ENCODE measurements at regions not wholly inside any gene's neighbourhood (a gene's known extent, or its start where the extent isn't known, plus 50 kb on each side); places are given as distances from the start of the nearest gene placed in this dataset.

DNA sequence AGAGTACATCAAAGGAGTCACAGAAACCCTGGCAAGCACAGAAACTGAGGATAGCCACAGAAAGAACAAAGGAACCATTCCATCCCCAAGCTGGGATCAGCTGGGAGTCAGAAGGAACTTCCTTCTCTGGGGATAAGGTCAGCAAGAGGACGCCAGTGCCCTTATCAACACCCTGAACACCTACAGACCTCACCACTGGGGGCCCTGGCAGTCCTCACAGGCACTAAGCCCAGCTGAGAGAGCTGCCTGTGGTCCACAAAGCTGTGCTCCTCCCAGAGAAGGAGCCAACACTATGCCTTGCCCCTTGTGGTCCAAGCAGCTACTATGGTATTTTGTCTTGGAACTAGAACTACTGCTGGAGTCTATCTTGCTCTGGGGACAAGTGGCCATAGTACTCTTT lies 171.1 kb upstream of the CCDC196 start:
- TF ChIP-seq, protein P1, sequence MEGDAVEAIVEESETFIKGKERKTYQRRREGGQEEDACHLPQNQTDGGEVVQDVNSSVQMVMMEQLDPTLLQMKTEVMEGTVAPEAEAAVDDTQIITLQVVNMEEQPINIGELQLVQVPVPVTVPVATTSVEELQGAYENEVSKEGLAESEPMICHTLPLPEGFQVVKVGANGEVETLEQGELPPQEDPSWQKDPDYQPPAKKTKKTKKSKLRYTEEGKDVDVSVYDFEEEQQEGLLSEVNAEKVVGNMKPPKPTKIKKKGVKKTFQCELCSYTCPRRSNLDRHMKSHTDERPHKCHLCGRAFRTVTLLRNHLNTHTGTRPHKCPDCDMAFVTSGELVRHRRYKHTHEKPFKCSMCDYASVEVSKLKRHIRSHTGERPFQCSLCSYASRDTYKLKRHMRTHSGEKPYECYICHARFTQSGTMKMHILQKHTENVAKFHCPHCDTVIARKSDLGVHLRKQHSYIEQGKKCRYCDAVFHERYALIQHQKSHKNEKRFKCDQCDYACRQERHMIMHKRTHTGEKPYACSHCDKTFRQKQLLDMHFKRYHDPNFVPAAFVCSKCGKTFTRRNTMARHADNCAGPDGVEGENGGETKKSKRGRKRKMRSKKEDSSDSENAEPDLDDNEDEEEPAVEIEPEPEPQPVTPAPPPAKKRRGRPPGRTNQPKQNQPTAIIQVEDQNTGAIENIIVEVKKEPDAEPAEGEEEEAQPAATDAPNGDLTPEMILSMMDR (IDR thresholded peaks at IDR 0.05): no peak
- TF ChIP-seq POLR2AphosphoS5 (IDR thresholded peaks at IDR 0.05): no peak
- TF ChIP-seq POLR2A (IDR thresholded peaks at IDR 0.05): no peak
